HG02884 (cell line): ENCODE measurements at regions not wholly inside any gene's neighbourhood (a gene's known extent, or its start where the extent isn't known, plus 50 kb on each side); places are given as distances from the start of the nearest gene placed in this dataset.
"Not testable (repeated sequence)": the region's sequence is repeated elsewhere in the genome, so short reads cannot be mapped to it uniquely, and the experiment has no call there.

Experiments used
- ATAC-seq: cut with Tn5 transposase; IDR thresholded peaks from one replicate; pipeline ENCODE4 v1.9.1; 2021; ENCODE audit warnings: mild to moderate bottlenecking, moderate library complexity; ENCODE audit not compliant: unreplicated experiment

GRCh38 chr18:30245766-30246455 is 796.6 kb downstream of the DSC3 start:
- no peak for ATAC-seq

GRCh38 chr18:30234755-30235154 is 807.8 kb downstream of the DSC3 start:
- ATAC-seq, result no peak

GRCh38 chr18:30211112-30211511 is 831.4 kb downstream of the DSC3 start:
- no peak for ATAC-seq

- no peak for ATAC-seq
These were observed 834.0 kb downstream of the DSC3 start for GRCh38 chr18:30208546-30208945.

- no peak for ATAC-seq
These were observed 850.3 kb downstream of the DSC3 start for GRCh38 chr18:30192216-30192615.

- no peak for ATAC-seq
These were observed 856.3 kb downstream of the DSC3 start for GRCh38 chr18:30186245-30186644.

- ATAC-seq, result no peak
These were observed 865.5 kb downstream of the DSC3 start for GRCh38 chr18:30177056-30177455.

- no peak for ATAC-seq
These were observed 866.8 kb downstream of the DSC3 start for GRCh38 chr18:30175621-30176225.

- ATAC-seq, result no peak
These were observed 867.4 kb downstream of the DSC3 start for GRCh38 chr18:30175061-30175574.

- ATAC-seq, result no peak
These were observed 879.0 kb downstream of the DSC3 start for GRCh38 chr18:30163573-30163972.

- ATAC-seq, result no peak
These were observed 882.4 kb downstream of the DSC3 start for GRCh38 chr18:30160124-30160523.

GRCh38 chr18:30150586-30151250 is 891.8 kb downstream of the DSC3 start:
- no peak for ATAC-seq

GRCh38 chr18:30149585-30149984 is 893.0 kb downstream of the DSC3 start:
- ATAC-seq, result no peak

GRCh38 chr18:30142870-30143269 is 899.7 kb downstream of the DSC3 start:
- no peak for ATAC-seq

GRCh38 chr18:30142248-30142647 is 900.3 kb downstream of the DSC3 start:
- ATAC-seq, result no peak

GRCh38 chr18:30141506-30141905 is 901.0 kb downstream of the DSC3 start:
- ATAC-seq, result not testable (repeated sequence)

GRCh38 chr18:30139631-30140287 is 902.8 kb downstream of the DSC3 start:
- ATAC-seq, result no peak

GRCh38 chr18:30135938-30136337 is 906.6 kb downstream of the DSC3 start:
- ATAC-seq, result no peak

GRCh38 chr18:30134020-30134419 is 908.5 kb downstream of the DSC3 start:
- ATAC-seq, result no peak

GRCh38 chr18:30132959-30133358 is 909.6 kb downstream of the DSC3 start:
- no peak for ATAC-seq

GRCh38 chr18:30121397-30121796 is 921.1 kb downstream of the DSC3 start:
- no peak for ATAC-seq
